OCI-LY7 (cell line): ENCODE measurements at regions not wholly inside any gene's neighbourhood (a gene's known extent, or its start where the extent isn't known, plus 50 kb on each side); places are given as distances from the start of the nearest gene placed in this dataset.

Experiments used
- BruUV-seq: library from RNA; stranded (reverse); fragments of 400-500 nt; replicated peaks from 2 replicates; lab custom pipeline; 2021; lab: Mats Ljungman, UMichigan
- CTCF ChIA-PET: fragments of 300-600 bp; sonication (Branson Sonifier 250); formaldehyde crosslinking; loops from one replicate; lab custom pipeline; 2022; ENCODE audit warnings: antibody characterized with exemption; ENCODE audit not compliant: unreplicated experiment; lab: Charles Lee
- POLR2A ChIA-PET: fragments of 300-600 bp; sonication (Branson Sonifier 250); formaldehyde crosslinking; loops from one replicate; lab custom pipeline; 2022; ENCODE audit warnings: antibody characterized with exemption; lab: Charles Lee
- DNase-seq: peaks from one replicate; pipeline ENCODE4 v3.0.0-alpha.2; 2015; ENCODE audit warnings: low spot score
- H2AFZ ChIP-seq: fragments of 200-600 bp; sonication (generic), shearing (Covaris generic); 2 replicates; pipeline ENCODE4 v1.6.1; 2014; ENCODE audit warnings: mild to moderate bottlenecking, antibody characterized with exemption, low read length, moderate library complexity
- H3K27ac ChIP-seq: fragments of 200-600 bp; sonication (generic); 2 replicates; pipeline ENCODE4 v1.5.1; 2014; ENCODE audit warnings: mixed run types, low read depth, mild to moderate bottlenecking, moderate library complexity, low read length, inconsistent platforms; ENCODE audit not compliant: poor library complexity, severe bottlenecking
- H3K36me3 ChIP-seq: fragments of 200-600 bp; sonication (generic); 2 replicates; pipeline ENCODE4 v1.6.1; 2014; ENCODE audit warnings: mild to moderate bottlenecking, antibody characterized with exemption, low read length, moderate library complexity, mixed read lengths; ENCODE audit not compliant: insufficient read depth
- H3K4me1 ChIP-seq: fragments of 200-600 bp; sonication (generic); 2 replicates; pipeline ENCODE4 v1.5.1; 2014; ENCODE audit warnings: mild to moderate bottlenecking, low read length; ENCODE audit not compliant: insufficient read depth, poor library complexity, severe bottlenecking
- H3K4me2 ChIP-seq: fragments of 200-600 bp; sonication (generic); 2 replicates; pipeline ENCODE4 v1.6.1; 2014; ENCODE audit warnings: mild to moderate bottlenecking, low read length
- H3K4me3 ChIP-seq: fragments of 200-600 bp; sonication (generic); 2 replicates; pipeline ENCODE4 v1.5.1; 2014; ENCODE audit warnings: mild to moderate bottlenecking, low read depth, low read length; ENCODE audit not compliant: poor library complexity, severe bottlenecking
- H3K79me2 ChIP-seq: fragments of 200-600 bp; sonication (generic); 2 replicates; pipeline ENCODE4 v1.6.1; 2016; ENCODE audit warnings: low read depth, mild to moderate bottlenecking, low read length, moderate library complexity, mixed read lengths; ENCODE audit not compliant: insufficient read depth
- H3K9me2 ChIP-seq: fragments of 200-600 bp; sonication (generic); 2 replicates; pipeline ENCODE4 v1.6.1; 2016; ENCODE audit warnings: mild to moderate bottlenecking, low read length, mixed read lengths; ENCODE audit not compliant: insufficient read depth
- H3K9me3 ChIP-seq: fragments of 200-600 bp; sonication (generic); 2 replicates; pipeline ENCODE4 v1.6.1; 2014; ENCODE audit warnings: mild to moderate bottlenecking, mixed run types, low read length, mixed read lengths
- H4K20me1 ChIP-seq: fragments of 200-600 bp; sonication (generic); 2 replicates; pipeline ENCODE4 v1.6.1; 2014; ENCODE audit warnings: mild to moderate bottlenecking, antibody characterized with exemption, low read length, moderate library complexity, mixed read lengths; ENCODE audit not compliant: insufficient read depth
- EZH2phosphoT487 ChIP-seq: fragments of 200-600 bp; sonication (generic); IDR thresholded peaks from 2 replicates; pipeline ENCODE4 v1.6.1; 2018; ENCODE audit warnings: low read depth, borderline replicate concordance, mild to moderate bottlenecking, mixed run types, antibody characterized with exemption, low read length, moderate library complexity, mixed read lengths
- intact Hi-C: fragments of 100-400 bp; cut with micrococcal nuclease; formaldehyde crosslinking; loops from one replicate; pipeline ENCODE4 v1.10.0; 2022; ENCODE audit not compliant: unreplicated experiment
- TF ChIP-seq, protein P1 (sequence below): fragments of 200-600 bp; sonication (generic); conservative IDR thresholded peaks from 2 replicates; pipeline ENCODE4 v1.5.1; 2014; ENCODE audit warnings: mild to moderate bottlenecking, antibody characterized with exemption, low read length, moderate library complexity, mixed read lengths

- no peak overlapping the region for H3K4me2 ChIP-seq
- no peak overlapping the region for H3K27ac ChIP-seq
- no peaks in the 10 kb centered on the region for H4K20me1 ChIP-seq
- DNase-seq: no peak
- no peak overlapping the region for H2AFZ ChIP-seq
- TF ChIP-seq, protein P1, sequence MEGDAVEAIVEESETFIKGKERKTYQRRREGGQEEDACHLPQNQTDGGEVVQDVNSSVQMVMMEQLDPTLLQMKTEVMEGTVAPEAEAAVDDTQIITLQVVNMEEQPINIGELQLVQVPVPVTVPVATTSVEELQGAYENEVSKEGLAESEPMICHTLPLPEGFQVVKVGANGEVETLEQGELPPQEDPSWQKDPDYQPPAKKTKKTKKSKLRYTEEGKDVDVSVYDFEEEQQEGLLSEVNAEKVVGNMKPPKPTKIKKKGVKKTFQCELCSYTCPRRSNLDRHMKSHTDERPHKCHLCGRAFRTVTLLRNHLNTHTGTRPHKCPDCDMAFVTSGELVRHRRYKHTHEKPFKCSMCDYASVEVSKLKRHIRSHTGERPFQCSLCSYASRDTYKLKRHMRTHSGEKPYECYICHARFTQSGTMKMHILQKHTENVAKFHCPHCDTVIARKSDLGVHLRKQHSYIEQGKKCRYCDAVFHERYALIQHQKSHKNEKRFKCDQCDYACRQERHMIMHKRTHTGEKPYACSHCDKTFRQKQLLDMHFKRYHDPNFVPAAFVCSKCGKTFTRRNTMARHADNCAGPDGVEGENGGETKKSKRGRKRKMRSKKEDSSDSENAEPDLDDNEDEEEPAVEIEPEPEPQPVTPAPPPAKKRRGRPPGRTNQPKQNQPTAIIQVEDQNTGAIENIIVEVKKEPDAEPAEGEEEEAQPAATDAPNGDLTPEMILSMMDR: no peak
- no peak for TF ChIP-seq EZH2phosphoT487
- CTCF ChIA-PET: no interaction called here
- no TSS peak for BruUV-seq
- intact Hi-C loops: no loop called here
- no peaks in the 10 kb centered on the region for H3K79me2 ChIP-seq
- H3K9me3 ChIP-seq: no peaks in the 10 kb centered on the region
- POLR2A ChIA-PET: no interaction called here
- no peaks in the 10 kb centered on the region for H3K9me2 ChIP-seq
- H3K4me1 ChIP-seq: no peaks in the 10 kb centered on the region
- H3K36me3 ChIP-seq: no peaks in the 10 kb centered on the region
- H3K4me3 ChIP-seq: no peak overlapping the region
Measured at GRCh38 chr7:117836-118614, 74.3 kb upstream of the FAM20C start.

- Histone ChIP-seq H3K4me1 (no peaks in the 10 kb centered on the region), H3K4me2 (no peak overlapping the region), H3K27ac (no peak overlapping the region), H3K36me3 (no peaks in the 10 kb centered on the region), H2AFZ (no peak overlapping the region), H3K9me3 (no peaks in the 10 kb centered on the region), H3K9me2 (no peaks in the 10 kb centered on the region), H4K20me1 (no peaks in the 10 kb centered on the region), H3K79me2 (no peaks in the 10 kb centered on the region), H3K4me3 (no peak overlapping the region)
- intact Hi-C loops: no loop called here
- POLR2A ChIA-PET: no interaction called here
- CTCF ChIA-PET: no interaction called here
- TF ChIP-seq EZH2phosphoT487: no peak
- TF ChIP-seq, protein P1: no peak
- DNase-seq: no peak
- no TSS peak for BruUV-seq
Measured at GRCh38 chr7:118615-119391, 73.6 kb upstream of the FAM20C start.
